Retinal pigment epithelial cell (primary cell): ENCODE measurements at regions not wholly inside any gene's neighbourhood (a gene's known extent, or its start where the extent isn't known, plus 50 kb on each side); places are given as distances from the start of the nearest gene placed in this dataset.
"Not testable (repeated sequence)": the region's sequence is repeated elsewhere in the genome, so short reads cannot be mapped to it uniquely, and the experiment has no call there.

Experiments
- DNase-seq: peaks from one replicate; pipeline ENCODE4 v3.0.0-alpha.2; 2010; ENCODE audit warnings: low read depth
- H3K4me3 ChIP-seq: 2 replicates; pipeline ENCODE4 v1.5.1; 2011; ENCODE audit warnings: mild to moderate bottlenecking, low read length, control low read depth, moderate library complexity
- CTCF ChIP-seq: conservative IDR thresholded peaks from 2 replicates; pipeline ENCODE4 v1.5.1; 2011; ENCODE audit warnings: low read depth, low read length, control low read depth, inconsistent platforms

DNA sequence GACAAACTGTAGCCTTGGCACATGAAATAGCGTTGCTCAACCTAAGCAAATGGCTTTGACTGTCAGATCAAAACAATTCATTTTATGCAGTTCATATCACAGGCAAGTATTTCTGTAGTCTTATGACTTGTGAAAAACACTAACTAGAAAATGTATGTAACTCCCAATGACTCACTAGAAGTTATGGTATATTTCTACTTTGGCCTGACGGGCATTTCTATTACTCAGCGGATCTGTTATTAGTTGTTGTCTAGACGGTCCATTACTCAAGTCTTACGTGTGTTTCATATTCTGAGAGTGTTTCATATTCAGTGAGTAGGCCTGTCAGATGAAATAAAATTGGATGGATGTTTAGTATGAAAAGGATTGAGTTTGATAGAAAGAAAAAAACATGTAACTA lies 880.9 kb downstream of the PRIM2 start:
- H3K4me3 ChIP-seq = no peak overlapping the region
- peak; percentile 69 for DNase-seq
- TF ChIP-seq CTCF = no peak

DNA sequence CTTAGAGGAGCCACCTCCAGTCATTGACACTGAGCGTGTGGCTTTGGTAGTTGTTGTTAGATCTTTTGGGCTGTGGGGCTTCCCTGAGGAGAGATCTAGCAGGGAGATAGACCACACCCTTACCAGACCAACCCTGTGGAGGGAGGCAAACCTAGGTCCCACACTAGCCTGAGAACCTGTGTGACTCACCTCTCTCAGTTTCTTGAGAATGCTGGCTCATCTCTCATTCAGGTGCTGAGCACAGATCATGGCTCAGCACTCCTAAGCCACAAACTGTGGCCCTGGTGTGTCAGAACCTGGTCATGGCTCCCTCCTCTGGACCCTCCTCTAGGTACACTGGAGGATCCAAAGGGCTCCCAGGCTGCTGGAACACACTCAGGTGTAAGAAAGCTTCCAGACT lies 919.7 kb downstream of the PRIM2 start:
- not testable (repeated sequence) for DNase-seq, H3K4me3 ChIP-seq

DNA sequence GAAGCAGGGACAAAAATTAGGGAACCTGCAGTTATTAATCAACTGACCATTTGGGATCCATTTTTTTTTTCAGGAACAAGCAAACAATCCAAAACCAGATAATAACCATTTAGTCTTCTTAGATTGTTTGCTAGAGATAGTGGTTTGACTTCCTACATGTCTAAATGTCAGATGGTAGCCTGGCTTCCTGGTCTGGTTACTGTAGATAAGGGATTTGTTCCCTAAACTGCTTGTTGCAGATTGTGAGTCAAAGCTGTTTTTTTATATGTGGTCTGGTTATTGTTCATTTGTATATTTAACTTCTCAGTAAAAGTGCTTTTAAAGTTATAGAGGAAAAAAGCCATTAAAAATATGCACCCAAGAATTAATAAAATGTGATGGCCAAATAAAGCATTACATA lies 921.0 kb downstream of the PRIM2 start:
- DNase-seq, H3K4me3 ChIP-seq: not testable (repeated sequence)

- not testable (repeated sequence) for H3K4me3 ChIP-seq, DNase-seq
These were observed 940.2 kb downstream of the PRIM2 start for GRCh38 chr6:58257625-58258024.

DNA sequence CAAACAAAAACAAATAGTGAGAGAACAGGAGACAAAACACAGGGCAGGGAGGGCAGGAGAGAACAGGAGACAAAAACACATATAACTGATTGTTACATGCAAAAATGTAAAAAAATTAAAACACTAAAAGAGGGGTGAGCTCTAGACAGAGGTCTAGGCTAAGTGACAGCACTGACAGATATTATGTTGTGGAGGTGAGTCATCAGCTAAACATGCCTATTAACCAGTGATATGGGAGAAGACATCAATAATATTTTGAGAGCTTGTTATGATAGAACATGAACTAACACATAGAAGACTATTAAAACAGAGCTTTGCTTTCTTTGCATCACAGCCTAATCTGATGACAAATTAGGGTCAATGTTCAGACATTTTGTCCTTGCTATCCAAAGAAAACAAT lies 972.7 kb downstream of the PRIM2 start:
- no peak for TF ChIP-seq CTCF
- DNase-seq = no peak
- no peak overlapping the region for H3K4me3 ChIP-seq

DNA sequence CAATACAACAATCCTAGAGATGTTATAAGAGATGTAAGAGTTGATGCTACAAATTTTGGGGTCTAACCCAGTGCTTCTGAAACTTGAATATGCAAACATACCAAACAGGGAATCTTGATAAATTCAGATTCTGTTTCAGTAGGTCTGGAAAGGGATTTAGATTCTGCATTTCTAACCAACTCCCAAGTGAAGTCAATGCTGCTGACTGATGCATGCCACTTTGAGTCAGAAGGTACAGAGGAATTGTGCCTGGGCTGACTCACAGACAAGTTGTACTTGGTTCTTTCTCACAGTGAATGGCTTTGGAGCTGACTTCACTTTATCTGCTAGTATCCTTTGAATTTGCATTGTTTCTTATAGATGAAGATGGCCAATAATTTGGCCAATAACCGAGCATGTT lies 973.9 kb downstream of the PRIM2 start:
- not testable (repeated sequence) for H3K4me3 ChIP-seq, DNase-seq

DNA sequence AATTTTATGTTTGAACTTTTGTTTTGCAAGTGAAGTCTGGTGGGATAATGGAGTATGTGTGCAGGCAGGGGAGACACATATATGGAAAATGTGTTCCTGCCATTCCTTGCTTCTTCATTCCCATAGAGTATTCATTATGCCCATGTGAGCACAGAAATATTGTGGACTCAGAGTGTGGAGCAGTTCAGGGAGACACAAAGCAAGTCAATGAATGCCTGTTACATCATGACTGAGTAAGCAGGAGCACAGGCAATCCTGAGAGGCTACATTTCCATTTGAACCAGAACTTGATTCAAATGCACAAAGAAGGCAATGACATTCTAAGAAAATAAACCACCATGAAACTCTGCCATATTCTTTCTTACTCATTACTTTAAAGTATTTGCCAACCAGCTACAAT lies 990.5 kb downstream of the PRIM2 start:
- not testable (repeated sequence) for H3K4me3 ChIP-seq, DNase-seq

- DNase-seq, H3K4me3 ChIP-seq: not testable (repeated sequence)
These were observed 1014.7 kb downstream of the PRIM2 start for GRCh38 chr6:58332108-58332507.

DNA sequence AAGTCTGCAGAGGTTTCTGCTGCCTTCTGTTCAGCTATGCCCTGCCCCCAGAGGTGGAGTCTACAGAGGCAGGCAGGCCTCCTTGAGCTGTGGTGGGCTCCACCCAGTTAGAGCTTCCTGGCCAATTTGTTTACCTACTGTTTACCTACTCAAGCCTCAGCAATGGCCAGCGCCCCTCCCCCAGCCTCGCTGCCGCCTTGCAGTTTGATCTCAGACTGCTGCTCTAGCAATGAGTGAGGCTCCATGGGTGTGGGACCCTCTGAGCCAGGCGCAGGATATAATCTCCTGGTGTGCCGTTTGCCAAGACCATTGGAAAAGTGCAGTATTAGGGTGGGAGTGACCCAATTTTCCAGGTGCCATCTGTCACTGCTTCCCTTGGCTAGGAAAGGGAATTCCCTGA lies 1024.9 kb downstream of the PRIM2 start:
- not testable (repeated sequence) for DNase-seq

DNA sequence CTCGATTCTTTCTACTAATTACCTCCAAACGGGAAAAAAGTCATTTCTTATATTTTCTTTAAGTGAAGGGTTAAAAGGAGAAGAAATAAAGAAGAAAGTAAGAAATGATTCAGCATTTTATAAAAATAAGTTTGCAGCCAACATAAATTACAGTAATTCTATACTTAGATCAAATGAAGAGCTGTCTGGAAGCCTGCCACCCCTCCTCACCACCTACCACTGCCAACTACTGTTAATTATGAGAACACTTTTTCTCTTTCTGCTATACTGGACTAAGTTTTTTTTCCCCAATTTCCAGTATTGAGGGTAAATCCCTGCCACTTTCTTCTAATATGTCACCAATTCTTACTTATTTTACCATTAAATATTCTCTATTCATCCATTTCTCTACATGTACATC lies 1030.1 kb downstream of the PRIM2 start:
- not testable (repeated sequence) for DNase-seq, H3K4me3 ChIP-seq

More for the DNA sequence above, 1024.9 kb downstream of the PRIM2 start:
- H3K4me3 ChIP-seq = not testable (repeated sequence)

DNA sequence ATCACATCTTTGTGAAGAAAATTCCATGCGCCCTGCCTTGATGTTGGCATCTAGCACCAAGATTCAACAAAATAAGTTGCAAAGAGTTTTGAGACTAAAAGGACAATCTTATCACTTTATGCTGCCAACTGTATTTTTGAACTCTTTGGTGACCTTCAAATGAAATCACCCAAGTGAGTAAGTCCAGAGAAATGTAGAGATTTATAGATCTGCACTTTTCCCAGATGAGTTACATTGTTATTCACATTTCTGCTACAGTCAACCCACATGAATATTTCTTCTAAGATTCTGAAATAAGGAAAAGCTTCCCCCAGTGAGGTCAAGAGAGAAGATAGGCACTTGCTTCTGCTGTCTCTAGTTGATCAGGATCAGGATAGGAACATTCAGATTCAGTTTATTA lies 1034.2 kb downstream of the PRIM2 start:
- not testable (repeated sequence) for DNase-seq, H3K4me3 ChIP-seq

DNA sequence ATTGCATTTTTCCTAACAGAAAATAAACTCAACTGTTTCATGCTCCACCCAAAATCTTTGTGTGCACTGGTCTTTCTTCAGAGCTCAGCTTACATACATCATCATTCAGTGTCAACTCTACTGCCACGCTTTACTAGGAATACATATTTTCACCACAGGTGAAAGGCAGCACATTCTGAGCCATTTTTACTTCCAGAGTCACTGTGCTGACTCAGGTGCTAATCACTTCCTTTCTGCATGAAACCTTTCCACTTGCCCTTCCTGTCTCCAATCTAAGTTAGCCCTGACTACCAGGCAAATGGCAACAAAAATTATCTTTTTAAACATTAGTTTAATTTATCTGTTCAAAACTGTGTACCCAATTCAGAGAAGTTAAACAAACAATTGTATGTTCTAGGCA lies 1041.0 kb downstream of the PRIM2 start:
- not testable (repeated sequence) for H3K4me3 ChIP-seq

DNA sequence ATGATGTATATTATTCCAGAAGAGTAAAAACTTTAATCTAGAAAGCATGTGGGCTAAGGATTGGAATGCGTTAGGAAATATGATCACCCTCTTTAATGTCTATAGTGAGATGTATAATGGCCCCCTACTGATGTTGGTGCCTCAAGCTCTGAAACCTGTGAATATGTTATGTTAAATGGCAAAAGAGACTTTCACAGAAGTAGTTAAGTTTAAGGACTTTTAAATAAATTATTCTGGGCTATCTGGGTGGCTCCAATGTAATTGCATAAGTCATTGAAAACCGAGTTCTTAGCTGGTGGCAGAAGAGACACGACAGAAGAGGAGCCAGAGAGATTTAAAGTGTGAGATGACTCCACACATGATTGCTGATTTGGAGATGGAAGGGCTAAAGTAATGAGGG lies 1048.4 kb downstream of the PRIM2 start:
- not testable (repeated sequence) for DNase-seq, H3K4me3 ChIP-seq

More for the DNA sequence above, 1041.0 kb downstream of the PRIM2 start:
- not testable (repeated sequence) for DNase-seq

GRCh38 chr6:58406659-58407058 lies 1089.2 kb downstream of the PRIM2 start:
- H3K4me3 ChIP-seq, DNase-seq: not testable (repeated sequence)
